Calu3 (cell line): ENCODE measurements at regions not wholly inside any gene's neighbourhood (a gene's known extent, or its start where the extent isn't known, plus 50 kb on each side); places are given as distances from the start of the nearest gene placed in this dataset.

Experiments used
- BruUV-seq: library from RNA; stranded (reverse); fragments of 400-500 nt; replicated peaks from 2 replicates; lab custom pipeline; 2021; lab: Mats Ljungman, UMichigan
- CTCF ChIA-PET: fragments of 300-600 bp; sonication (Branson Sonifier 250); formaldehyde crosslinking; loops from one replicate; lab custom pipeline; 2022; ENCODE audit warnings: antibody characterized with exemption; lab: Charles Lee
- DNase-seq: peaks from one replicate; pipeline ENCODE4 v3.0.0; 2022
- H3K27ac Mint-ChIP-seq: one replicate; pipeline ENCODE4 v1.8.0; 2022; ENCODE audit warnings: mixed read lengths; ENCODE audit not compliant: unreplicated experiment
- H3K27me3 Mint-ChIP-seq: one replicate; pipeline ENCODE4 v1.8.0; 2022; ENCODE audit warnings: mixed read lengths; ENCODE audit not compliant: unreplicated experiment
- H3K36me3 Mint-ChIP-seq: one replicate; pipeline ENCODE4 v1.8.0; 2022; ENCODE audit warnings: mild to moderate bottlenecking, moderate library complexity, mixed read lengths; ENCODE audit not compliant: insufficient read depth, unreplicated experiment
- H3K4me1 Mint-ChIP-seq: one replicate; pipeline ENCODE4 v1.8.0; 2022; ENCODE audit warnings: mild to moderate bottlenecking, low read depth, mixed read lengths; ENCODE audit not compliant: unreplicated experiment
- H3K4me3 Mint-ChIP-seq: one replicate; pipeline ENCODE4 v1.8.0; 2022; ENCODE audit warnings: mild to moderate bottlenecking, low read depth, moderate library complexity, mixed read lengths; ENCODE audit not compliant: unreplicated experiment
- H3K9me3 Mint-ChIP-seq: one replicate; pipeline ENCODE4 v1.8.0; 2022; ENCODE audit warnings: low read depth, mixed read lengths; ENCODE audit not compliant: unreplicated experiment
- intact Hi-C: fragments of 100-400 bp; cut with micrococcal nuclease; formaldehyde crosslinking; loops from one replicate; pipeline ENCODE4 v1.10.0; 2022; ENCODE audit not compliant: unreplicated experiment
- TF ChIP-seq, protein P1 (sequence below): fragments of 200-600 bp; IDR thresholded peaks from one replicate; pipeline ENCODE4 v1.8.0; 2022; ENCODE audit warnings: antibody characterized with exemption; ENCODE audit not compliant: unreplicated experiment

GRCh38 chr16:63995025-63995424 lies 1126.8 kb downstream of the CDH11 start:
- no TSS peak for BruUV-seq
- Mint-ChIP-seq H3K4me3 (no peak overlapping the region), H3K27ac (no peak overlapping the region), H3K36me3 (no peaks in the 10 kb centered on the region), H3K4me1 (no peaks in the 10 kb centered on the region), H3K9me3 (peaks cover 27% of the 10 kb centered on the region), H3K27me3 (no peaks in the 10 kb centered on the region)
- TF ChIP-seq, protein P1, sequence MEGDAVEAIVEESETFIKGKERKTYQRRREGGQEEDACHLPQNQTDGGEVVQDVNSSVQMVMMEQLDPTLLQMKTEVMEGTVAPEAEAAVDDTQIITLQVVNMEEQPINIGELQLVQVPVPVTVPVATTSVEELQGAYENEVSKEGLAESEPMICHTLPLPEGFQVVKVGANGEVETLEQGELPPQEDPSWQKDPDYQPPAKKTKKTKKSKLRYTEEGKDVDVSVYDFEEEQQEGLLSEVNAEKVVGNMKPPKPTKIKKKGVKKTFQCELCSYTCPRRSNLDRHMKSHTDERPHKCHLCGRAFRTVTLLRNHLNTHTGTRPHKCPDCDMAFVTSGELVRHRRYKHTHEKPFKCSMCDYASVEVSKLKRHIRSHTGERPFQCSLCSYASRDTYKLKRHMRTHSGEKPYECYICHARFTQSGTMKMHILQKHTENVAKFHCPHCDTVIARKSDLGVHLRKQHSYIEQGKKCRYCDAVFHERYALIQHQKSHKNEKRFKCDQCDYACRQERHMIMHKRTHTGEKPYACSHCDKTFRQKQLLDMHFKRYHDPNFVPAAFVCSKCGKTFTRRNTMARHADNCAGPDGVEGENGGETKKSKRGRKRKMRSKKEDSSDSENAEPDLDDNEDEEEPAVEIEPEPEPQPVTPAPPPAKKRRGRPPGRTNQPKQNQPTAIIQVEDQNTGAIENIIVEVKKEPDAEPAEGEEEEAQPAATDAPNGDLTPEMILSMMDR: no peak
- no peak for DNase-seq
- CTCF ChIA-PET: no interaction called here
- intact Hi-C loops: no loop called here

DNA sequence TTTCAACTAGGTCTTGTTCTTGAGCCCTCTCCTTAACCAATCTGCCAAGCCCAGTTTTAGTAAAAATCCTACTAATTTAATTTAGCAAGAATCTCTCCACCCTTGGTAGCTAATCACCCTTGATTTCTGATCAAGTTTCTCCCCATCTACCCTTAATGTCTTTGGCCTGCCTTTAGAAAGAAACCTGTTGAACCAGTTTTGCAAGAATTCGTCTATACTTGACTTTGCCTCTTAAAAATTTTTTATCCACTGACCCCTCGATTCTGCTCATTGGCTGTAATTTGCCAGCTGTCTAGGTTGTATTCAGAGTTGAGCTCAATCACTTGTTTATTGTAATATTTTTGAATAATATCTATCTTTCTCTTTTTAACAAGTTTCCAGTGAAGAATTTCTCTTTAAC lies 1138.5 kb downstream of the CDH11 start:
- DNase-seq: no peak
- TF ChIP-seq, protein P1: no peak
- BruUV-seq: no TSS peak
- no peak overlapping the region for H3K27ac Mint-ChIP-seq
- no peaks in the 10 kb centered on the region for H3K4me1 Mint-ChIP-seq
- CTCF ChIA-PET: no interaction called here
- intact Hi-C loops: no loop called here
- no peaks in the 10 kb centered on the region for H3K36me3 Mint-ChIP-seq
- no peaks in the 10 kb centered on the region for H3K27me3 Mint-ChIP-seq
- H3K4me3 Mint-ChIP-seq: no peak overlapping the region
- peaks cover 18% of the 10 kb centered on the region for H3K9me3 Mint-ChIP-seq

GRCh38 chr16:63982741-63983140 lies 1139.1 kb downstream of the CDH11 start:
- intact Hi-C loops: no loop called here
- TF ChIP-seq, protein P1: no peak
- no peaks in the 10 kb centered on the region for H3K27me3 Mint-ChIP-seq
- H3K36me3 Mint-ChIP-seq: no peaks in the 10 kb centered on the region
- no TSS peak for BruUV-seq
- H3K4me3 Mint-ChIP-seq: no peak overlapping the region
- H3K27ac Mint-ChIP-seq: no peak overlapping the region
- DNase-seq: no peak
- peaks cover 15% of the 10 kb centered on the region for H3K9me3 Mint-ChIP-seq
- H3K4me1 Mint-ChIP-seq: no peaks in the 10 kb centered on the region
- CTCF ChIA-PET: no interaction called here

GRCh38 chr16:63982110-63982509 lies 1139.8 kb downstream of the CDH11 start:
- Mint-ChIP-seq H3K4me1 (no peaks in the 10 kb centered on the region), H3K9me3 (peaks cover 15% of the 10 kb centered on the region), H3K27ac (no peak overlapping the region), H3K36me3 (no peaks in the 10 kb centered on the region), H3K4me3 (no peak overlapping the region), H3K27me3 (no peaks in the 10 kb centered on the region)
- no peak for DNase-seq
- TF ChIP-seq, protein P1: no peak
- CTCF ChIA-PET: no interaction called here
- intact Hi-C loops: no loop called here
- BruUV-seq: no TSS peak
